ENCODE measurements at regions not wholly inside any gene's neighbourhood (a gene's known extent, or its start where the extent isn't known, plus 50 kb on each side); places are given as distances from the start of the nearest gene placed in this dataset.
"Not testable (repeated sequence)": the region's sequence is repeated elsewhere in the genome, so short reads cannot be mapped to it uniquely, and the experiment has no call there.

GRCh38 chr7:82562716-82563404, 119.3 kb upstream of the CACNA2D1 start:
- no peak for DNase-seq (ENCODE audit: low read depth)

- no peak for DNase-seq (ENCODE audit: low read depth)
Measured at GRCh38 chr7:82559193-82559805, 115.7 kb upstream of the CACNA2D1 start.

GRCh38 chr7:82549616-82550285, 106.2 kb upstream of the CACNA2D1 start:
- no peak for DNase-seq (ENCODE audit: low read depth)

GRCh38 chr7:82548141-82548688, 104.6 kb upstream of the CACNA2D1 start:
- DNase-seq (ENCODE audit: low read depth): no peak

GRCh38 chr7:82542665-82543064, 99.1 kb upstream of the CACNA2D1 start:
- DNase-seq (ENCODE audit: low read depth): no peak

GRCh38 chr7:82539969-82540368, 96.4 kb upstream of the CACNA2D1 start:
- no peak for DNase-seq (ENCODE audit: low read depth)

- no peak for DNase-seq (ENCODE audit: low read depth)
Measured at GRCh38 chr7:82534684-82535083, 91.1 kb upstream of the CACNA2D1 start.

- DNase-seq (ENCODE audit: low read depth): no peak
Measured at GRCh38 chr7:82530361-82530760, 86.8 kb upstream of the CACNA2D1 start.

- DNase-seq (ENCODE audit: low read depth): no peak
Measured at GRCh38 chr7:82528577-82529310, 85.2 kb upstream of the CACNA2D1 start.

GRCh38 chr7:82527851-82528250, 84.3 kb upstream of the CACNA2D1 start:
- DNase-seq (ENCODE audit: low read depth): no peak

GRCh38 chr7:82521906-82522445, 78.4 kb upstream of the CACNA2D1 start:
- no peak for DNase-seq (ENCODE audit: low read depth)

- DNase-seq (ENCODE audit: low read depth): no peak
Measured at GRCh38 chr7:82517050-82517449, 73.5 kb upstream of the CACNA2D1 start.

GRCh38 chr7:82511542-82511941, 68.0 kb upstream of the CACNA2D1 start:
- no peak for DNase-seq (ENCODE audit: low read depth)

GRCh38 chr7:82507976-82508677, 64.5 kb upstream of the CACNA2D1 start:
- DNase-seq (ENCODE audit: low read depth): no peak

GRCh38 chr7:82507365-82507975, 63.9 kb upstream of the CACNA2D1 start:
- DNase-seq (ENCODE audit: low read depth): no peak

GRCh38 chr7:82506702-82507101, 63.1 kb upstream of the CACNA2D1 start:
- DNase-seq (ENCODE audit: low read depth): no peak

- DNase-seq (ENCODE audit: low read depth): no peak
Measured at GRCh38 chr7:82506208-82506607, 62.6 kb upstream of the CACNA2D1 start.

- no peak for DNase-seq (ENCODE audit: low read depth)
Measured at GRCh38 chr7:82501346-82501745, 57.8 kb upstream of the CACNA2D1 start.

GRCh38 chr7:82499546-82499945, 56.0 kb upstream of the CACNA2D1 start:
- not testable (repeated sequence) for DNase-seq (ENCODE audit: low read depth)

GRCh38 chr7:82494420-82494819, 50.8 kb upstream of the CACNA2D1 start:
- no peak for DNase-seq (ENCODE audit: low read depth)

All from activated T-helper 1 cell treated with Interleukin-2 at 50 U/mL for 16 hours (primary cell).